Kidney (tissue), 13 donors: ENCODE measurements at regions not wholly inside any gene's neighbourhood (a gene's known extent, or its start where the extent isn't known, plus 50 kb on each side); places are given as distances from the start of the nearest gene placed in this dataset.

ENCODE experiments used
- DNase-seq, 5 donors: peaks; one replicate each; pipeline ENCODE4 v3.0.0-alpha.2; 2013 to 2020
- FAIRE-seq: peaks from 2 replicates; lab custom pipeline; 2012; peaks lifted over from hg19 to GRCh38; lab: Jason Lieb, UNC
- H3K27ac ChIP-seq, 2 donors: one replicate each; pipeline ENCODE4 v1.7.0; 2013; ENCODE audit warnings: low read depth in 2 of 2, low read length in 2 of 2, inconsistent platforms in 1 of 2
- H3K27me3 ChIP-seq: one replicate; pipeline ENCODE4 v1.7.1; 2013; ENCODE audit warnings: low read length, inconsistent platforms; ENCODE audit not compliant: control insufficient read depth, insufficient read depth
- H3K36me3 ChIP-seq, 3 donors: one replicate each; pipeline versions ENCODE4 v1.7.0 to v1.7.1; 2013; ENCODE audit warnings: low read length in 3 of 3, control low read depth in 1 of 3, inconsistent platforms in 1 of 3; ENCODE audit not compliant: insufficient read depth in 3 of 3, control insufficient read depth in 2 of 3
- H3K4me1 ChIP-seq, 3 donors: one replicate each; pipeline versions ENCODE4 v1.7.0 to v1.7.1; 2013; ENCODE audit warnings: low read length in 3 of 3, inconsistent platforms in 1 of 3, low read depth in 1 of 3; ENCODE audit not compliant: control insufficient read depth in 2 of 3, insufficient read depth in 2 of 3
- H3K4me3 ChIP-seq, 3 donors: one replicate each; pipeline versions ENCODE4 v1.7.0 to v1.8.1; 2013; ENCODE audit warnings: low read length in 3 of 3, control low read depth in 1 of 3, inconsistent platforms in 1 of 3
- H3K9ac ChIP-seq, 3 donors: one replicate each; pipeline versions ENCODE4 v1.7.0 to v1.7.1; 2013; ENCODE audit warnings: low read length in 3 of 3, control low read depth in 1 of 3, inconsistent platforms in 1 of 3
- H3K9me3 ChIP-seq, 3 donors: one replicate each; pipeline versions ENCODE4 v1.7.0 to v1.7.1; 2013; ENCODE audit warnings: low read length in 3 of 3, control low read depth in 1 of 3, inconsistent platforms in 1 of 3; ENCODE audit not compliant: control insufficient read depth in 2 of 3, insufficient read depth in 1 of 3
- CTCF ChIP-seq: IDR thresholded peaks from 3 replicates; pipeline ENCODE4 v1.5.1; 2012; ENCODE audit warnings: mild to moderate bottlenecking, moderate library complexity, borderline replicate concordance; ENCODE audit not compliant: insufficient read depth; ENCODE audit errors: extremely low read depth
- intact Hi-C: fragments of 100-400 bp; cut with DNase I; formaldehyde crosslinking; loops from one replicate; pipeline ENCODE4 v1.11.1; 2022
- donor health status: control.
- donor health status: control.
- donor health status: control.
- donor health status: control.
- donor health status: control.
- donor health status: DM: yes; HTN: yes; CAD: no.
- donor health status: Normal renal cell carcinoma (clear cell type).

DNA sequence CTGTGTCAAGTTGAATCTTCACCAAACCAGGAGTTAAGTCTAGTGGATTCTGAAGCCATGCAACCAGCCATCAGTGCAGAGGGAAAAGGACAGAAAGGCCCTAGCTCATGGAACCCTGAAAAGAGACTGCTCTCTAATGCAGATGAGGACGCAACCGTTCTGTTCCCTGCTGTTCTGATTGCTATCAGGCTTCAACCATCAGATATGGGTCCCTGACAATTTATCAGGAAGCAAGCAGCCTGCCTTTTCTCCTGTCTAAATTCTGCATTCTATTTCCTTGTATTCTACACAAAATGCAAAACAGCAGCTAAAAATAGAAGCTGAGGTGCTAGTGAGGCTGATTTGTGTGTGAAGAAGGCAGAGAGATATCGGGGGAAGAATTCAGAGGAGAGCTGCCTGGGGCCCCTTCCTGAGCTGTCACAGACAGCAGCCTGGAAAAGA, 68.4 kb upstream of the RTN4 start:
- Histone ChIP-seq H3K27ac (no peak overlapping the region), H3K4me1 (peaks cover 0 to 2% (median 2%) of the 10 kb centered on the region in 3 donors), H3K4me3 (no peak overlapping the region), H3K9me3 (no peaks in the 10 kb centered on the region), H3K9ac (no peak overlapping the region), H3K27me3 (no peaks in the 10 kb centered on the region), H3K36me3 (no peaks in the 10 kb centered on the region)
- TF ChIP-seq CTCF: no peak
- intact Hi-C loops: no loop called here
- FAIRE-seq (no peak), DNase-seq (no peak)

DNA sequence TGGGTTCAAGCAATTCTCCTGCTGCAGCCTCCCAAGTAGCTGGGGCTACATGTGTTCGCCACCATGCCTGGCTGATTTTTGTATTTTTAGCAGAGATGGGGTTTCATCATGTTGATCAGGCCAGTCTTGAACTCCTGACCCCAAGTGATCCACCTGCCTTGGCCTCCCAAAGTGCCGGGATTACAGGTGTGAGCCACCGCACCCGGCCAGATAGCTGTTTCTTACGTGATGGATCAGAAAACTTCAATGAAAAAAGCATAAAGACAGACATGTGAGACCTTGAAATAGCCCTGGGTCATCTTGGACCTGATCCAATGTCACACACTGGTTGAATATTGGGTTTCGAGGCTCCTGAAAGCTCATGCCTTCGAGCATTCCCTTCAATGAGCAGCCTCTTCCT, 66.7 kb upstream of the RTN4 start:
- intact Hi-C loops: no loop called here

GRCh38 chr2:55116598-55116964, 66.3 kb upstream of the RTN4 start:
- Histone ChIP-seq H3K27ac (no peak overlapping the region), H3K4me3 (no peak overlapping the region), H3K9ac (no peak overlapping the region), H3K9me3 (no peaks in the 10 kb centered on the region), H3K4me1 (peaks cover 0 to 13% (median 2%) of the 10 kb centered on the region in 3 donors), H3K27me3 (no peaks in the 10 kb centered on the region), H3K36me3 (no peaks in the 10 kb centered on the region)
- no peak for TF ChIP-seq CTCF
- DNase-seq (no peak), FAIRE-seq (no peak)
- intact Hi-C loops: no loop called here

More for the DNA sequence above, 66.7 kb upstream of the RTN4 start:
- no peak for DNase-seq
- H3K27me3 ChIP-seq: no peaks in the 10 kb centered on the region
- H3K4me1 ChIP-seq: peaks cover 0 to 10% (median 2%) of the 10 kb centered on the region in 3 donors
- FAIRE-seq: no peak
- no peaks in the 10 kb centered on the region for H3K9me3 ChIP-seq
- no peak overlapping the region for H3K9ac ChIP-seq
- H3K36me3 ChIP-seq: no peaks in the 10 kb centered on the region
- no peak overlapping the region for H3K4me3 ChIP-seq
- no peak overlapping the region for H3K27ac ChIP-seq
- TF ChIP-seq CTCF: no peak
